GM12865 (cell line): ENCODE measurements at regions not wholly inside any gene's neighbourhood (a gene's known extent, or its start where the extent isn't known, plus 50 kb on each side); places are given as distances from the start of the nearest gene placed in this dataset.

ENCODE experiments used
- DNase-seq: peaks from one replicate; pipeline ENCODE4 v3.0.0; 2010; ENCODE audit warnings: low read depth
- H3K4me3 ChIP-seq: 2 replicates; pipeline ENCODE4 v1.5.1; 2011; ENCODE audit warnings: mild to moderate bottlenecking, low read depth, low read length, control low read depth
- CTCF ChIP-seq: IDR thresholded peaks from 2 replicates; pipeline ENCODE4 v1.5.1; 2011; ENCODE audit warnings: low read length, control low read depth, low read depth, inconsistent platforms; ENCODE audit not compliant: insufficient read depth; ENCODE audit errors: missing control alignments

GRCh38 chr11:29017941-29018340 is 909.8 kb downstream of the METTL15 start:
- no peak for TF ChIP-seq CTCF
- no peak for DNase-seq
- H3K4me3 ChIP-seq: no peak overlapping the region

GRCh38 chr11:29012507-29012906 is 904.3 kb downstream of the METTL15 start:
- no peak for TF ChIP-seq CTCF
- no peak overlapping the region for H3K4me3 ChIP-seq
- DNase-seq: no peak

- no peak for DNase-seq
- no peak for TF ChIP-seq CTCF
- H3K4me3 ChIP-seq: no peak overlapping the region
These were observed 901.2 kb downstream of the METTL15 start for GRCh38 chr11:29009426-29009825.

GRCh38 chr11:29008481-29008880 is 900.3 kb downstream of the METTL15 start:
- no peak for TF ChIP-seq CTCF
- no peak for DNase-seq
- H3K4me3 ChIP-seq: no peak overlapping the region

- no peak for DNase-seq
- no peak overlapping the region for H3K4me3 ChIP-seq
- TF ChIP-seq CTCF: no peak
These were observed 898.5 kb downstream of the METTL15 start for GRCh38 chr11:29006668-29007067.

- H3K4me3 ChIP-seq: no peak overlapping the region
- TF ChIP-seq CTCF: no peak
- peak; percentile 6 for DNase-seq
These were observed 897.3 kb downstream of the METTL15 start for GRCh38 chr11:29005401-29005980.

- no peak for TF ChIP-seq CTCF
- no peak overlapping the region for H3K4me3 ChIP-seq
- no peak for DNase-seq
These were observed 894.6 kb downstream of the METTL15 start for GRCh38 chr11:29002816-29003215.
